ENCODE measurements at regions not wholly inside any gene's neighbourhood (a gene's known extent, or its start where the extent isn't known, plus 50 kb on each side); places are given as distances from the start of the nearest gene placed in this dataset.
"Not testable (repeated sequence)": the region's sequence is repeated elsewhere in the genome, so short reads cannot be mapped to it uniquely, and the experiment has no call there.

GRCh38 chr2:91844451-91844825, 3026.8 kb upstream of the TEKT4 start:
- not testable (repeated sequence) for H3K27me3 Mint-ChIP-seq (ENCODE audit: low read depth); H3K36me3 Mint-ChIP-seq; H3K27ac Mint-ChIP-seq; H3K4me3 Mint-ChIP-seq; DNase-seq (ENCODE audit: low spot score in 2 of 2, unreplicated experiment in 2 of 2); H3K4me1 Mint-ChIP-seq
- H3K9me3 Mint-ChIP-seq, result peaks cover 26% of the 10 kb centered on the region

GRCh38 chr2:91846388-91846787, 3024.8 kb upstream of the TEKT4 start:
- H3K36me3 Mint-ChIP-seq; H3K4me3 Mint-ChIP-seq; H3K27me3 Mint-ChIP-seq (ENCODE audit: low read depth); H3K4me1 Mint-ChIP-seq; H3K27ac Mint-ChIP-seq; DNase-seq (ENCODE audit: low spot score in 2 of 2, unreplicated experiment in 2 of 2): not testable (repeated sequence)
- peaks cover 39% of the 10 kb centered on the region for H3K9me3 Mint-ChIP-seq

GRCh38 chr2:91851689-91852420, 3019.4 kb upstream of the TEKT4 start:
- not testable (repeated sequence) for H3K4me1 Mint-ChIP-seq; H3K4me3 Mint-ChIP-seq; H3K27ac Mint-ChIP-seq; H3K36me3 Mint-ChIP-seq; H3K27me3 Mint-ChIP-seq (ENCODE audit: low read depth); DNase-seq (ENCODE audit: low spot score in 2 of 2, unreplicated experiment in 2 of 2)
- H3K9me3 Mint-ChIP-seq, result peaks cover 57% of the 10 kb centered on the region

GRCh38 chr2:91856971-91857370, 3014.3 kb upstream of the TEKT4 start:
- not testable (repeated sequence) for H3K4me3 Mint-ChIP-seq
- H3K9me3 Mint-ChIP-seq, result peaks cover 46% of the 10 kb centered on the region

GRCh38 chr2:91857711-91858110, 3013.5 kb upstream of the TEKT4 start:
- H3K27ac Mint-ChIP-seq; H3K36me3 Mint-ChIP-seq; H3K4me1 Mint-ChIP-seq; H3K27me3 Mint-ChIP-seq (ENCODE audit: low read depth); DNase-seq (ENCODE audit: low spot score in 2 of 2, unreplicated experiment in 2 of 2); H3K4me3 Mint-ChIP-seq: not testable (repeated sequence)
- H3K9me3 Mint-ChIP-seq, result peaks cover 48% of the 10 kb centered on the region

More at GRCh38 chr2:91856971-91857370, 3014.3 kb upstream of the TEKT4 start:
- H3K4me1 Mint-ChIP-seq; H3K36me3 Mint-ChIP-seq; H3K27ac Mint-ChIP-seq; H3K27me3 Mint-ChIP-seq (ENCODE audit: low read depth); DNase-seq (ENCODE audit: low spot score in 2 of 2, unreplicated experiment in 2 of 2): not testable (repeated sequence)

- not testable (repeated sequence) for H3K36me3 Mint-ChIP-seq; H3K4me1 Mint-ChIP-seq; DNase-seq (ENCODE audit: low spot score in 2 of 2, unreplicated experiment in 2 of 2); H3K27me3 Mint-ChIP-seq (ENCODE audit: low read depth); H3K4me3 Mint-ChIP-seq; H3K27ac Mint-ChIP-seq
- peaks cover 54% of the 10 kb centered on the region for H3K9me3 Mint-ChIP-seq
Measured at GRCh38 chr2:91871716-91872115, 2999.5 kb upstream of the TEKT4 start.

GRCh38 chr2:91873416-91873815, 2997.8 kb upstream of the TEKT4 start:
- not testable (repeated sequence) for H3K27ac Mint-ChIP-seq; H3K27me3 Mint-ChIP-seq (ENCODE audit: low read depth); H3K4me3 Mint-ChIP-seq; DNase-seq (ENCODE audit: low spot score in 2 of 2, unreplicated experiment in 2 of 2); H3K4me1 Mint-ChIP-seq; H3K36me3 Mint-ChIP-seq
- peaks cover 59% of the 10 kb centered on the region for H3K9me3 Mint-ChIP-seq

GRCh38 chr2:91877658-91878210, 2993.5 kb upstream of the TEKT4 start:
- not testable (repeated sequence) for H3K4me1 Mint-ChIP-seq; H3K4me3 Mint-ChIP-seq; H3K27me3 Mint-ChIP-seq (ENCODE audit: low read depth); DNase-seq (ENCODE audit: low spot score in 2 of 2, unreplicated experiment in 2 of 2); H3K36me3 Mint-ChIP-seq; H3K27ac Mint-ChIP-seq
- H3K9me3 Mint-ChIP-seq, result peaks cover 40% of the 10 kb centered on the region

GRCh38 chr2:91895091-91895490, 2976.1 kb upstream of the TEKT4 start:
- H3K4me3 Mint-ChIP-seq, result not testable (repeated sequence)

GRCh38 chr2:91917602-91918001, 2953.6 kb upstream of the TEKT4 start:
- H3K36me3 Mint-ChIP-seq; H3K27ac Mint-ChIP-seq; H3K4me3 Mint-ChIP-seq; H3K27me3 Mint-ChIP-seq (ENCODE audit: low read depth); DNase-seq (ENCODE audit: low spot score in 2 of 2, unreplicated experiment in 2 of 2); H3K4me1 Mint-ChIP-seq: not testable (repeated sequence)
- peaks cover 37% of the 10 kb centered on the region for H3K9me3 Mint-ChIP-seq

More at GRCh38 chr2:91895091-91895490, 2976.1 kb upstream of the TEKT4 start:
- H3K27me3 Mint-ChIP-seq (ENCODE audit: low read depth); H3K27ac Mint-ChIP-seq; H3K36me3 Mint-ChIP-seq; DNase-seq (ENCODE audit: low spot score in 2 of 2, unreplicated experiment in 2 of 2); H3K4me1 Mint-ChIP-seq: not testable (repeated sequence)
- H3K9me3 Mint-ChIP-seq, result peaks cover 35% of the 10 kb centered on the region

All from mesothelial cell of epicardium (in vitro differentiated cells).